Hepatocyte (in vitro differentiated cells): ENCODE measurements at regions not wholly inside any gene's neighbourhood (a gene's known extent, or its start where the extent isn't known, plus 50 kb on each side); places are given as distances from the start of the nearest gene placed in this dataset.

Experiments
- DNase-seq: peaks from one replicate; pipeline ENCODE4 v3.0.0-alpha.2; 2016; ENCODE audit warnings: low spot score
- H2AFZ ChIP-seq: fragments of 200-600 bp; sonication (generic); 2 replicates; pipeline ENCODE4 v1.6.0; 2016; ENCODE audit warnings: antibody characterized with exemption, mild to moderate bottlenecking
- H3K27ac ChIP-seq: fragments of 200-600 bp; sonication (generic); 2 replicates; pipeline ENCODE4 v1.5.1; 2016; ENCODE audit warnings: mild to moderate bottlenecking
- H3K27me3 ChIP-seq: fragments of 200-600 bp; sonication (generic); 2 replicates; pipeline ENCODE4 v1.6.1; 2016
- H3K36me3 ChIP-seq: fragments of 200-600 bp; sonication (generic); replicated peaks from 2 replicates; pipeline ENCODE4 v1.5.1; 2016; ENCODE audit warnings: low read depth; ENCODE audit not compliant: insufficient read depth
- H3K4me1 ChIP-seq: fragments of 200-600 bp; sonication (generic); 2 replicates; pipeline ENCODE4 v1.5.1; 2016; ENCODE audit warnings: mild to moderate bottlenecking, moderate library complexity; ENCODE audit not compliant: insufficient read depth
- H3K4me2 ChIP-seq: fragments of 200-600 bp; sonication (generic); 2 replicates; pipeline ENCODE4 v1.6.0; 2016
- H3K4me3 ChIP-seq: fragments of 200-600 bp; sonication (generic); 2 replicates; pipeline ENCODE4 v1.5.1; 2016; ENCODE audit warnings: mild to moderate bottlenecking
- H3K79me2 ChIP-seq: fragments of 200-600 bp; sonication (generic); 2 replicates; pipeline ENCODE4 v1.6.0; 2017; ENCODE audit warnings: mild to moderate bottlenecking
- H3K9me2 ChIP-seq: fragments of 200-600 bp; sonication (generic); replicated peaks from 2 replicates; pipeline ENCODE4 v1.6.0; 2017; ENCODE audit warnings: mild to moderate bottlenecking; ENCODE audit not compliant: insufficient read depth
- H3K9me3 ChIP-seq: fragments of 200-600 bp; sonication (generic); 2 replicates; pipeline ENCODE4 v1.5.1; 2016; ENCODE audit warnings: low read depth, mild to moderate bottlenecking
- H4K20me1 ChIP-seq: fragments of 200-600 bp; sonication (generic); 2 replicates; pipeline ENCODE4 v1.6.0; 2016; ENCODE audit warnings: mild to moderate bottlenecking; ENCODE audit not compliant: insufficient read depth, poor library complexity, severe bottlenecking
- EZH2 ChIP-seq: fragments of 200-600 bp; sonication (generic); IDR thresholded peaks from 2 replicates; pipeline ENCODE4 v1.6.1; 2016; ENCODE audit warnings: antibody characterized with exemption, mild to moderate bottlenecking, borderline replicate concordance
- EZH2phosphoT487 ChIP-seq: fragments of 200-600 bp; sonication (generic); IDR thresholded peaks from one replicate; pipeline ENCODE4 v1.6.1; 2018; ENCODE audit warnings: antibody characterized with exemption, mild to moderate bottlenecking, low read depth, moderate library complexity; ENCODE audit not compliant: unreplicated experiment, severe bottlenecking
- WGBS: methylation state at CpG from one replicate; pipeline ENCODE4 v1.1.6; 2016; ENCODE audit warnings: low lambda C conversion rate; ENCODE audit errors: missing lambda C conversion rate; 5-methylcytosine and 5-hydroxymethylcytosine counted together
- TF ChIP-seq, protein P1 (sequence below): fragments of 200-600 bp; sonication (generic); IDR thresholded peaks from 2 replicates; pipeline ENCODE4 v1.5.1; 2016; ENCODE audit warnings: antibody characterized with exemption, mild to moderate bottlenecking; ENCODE audit not compliant: poor library complexity

DNA sequence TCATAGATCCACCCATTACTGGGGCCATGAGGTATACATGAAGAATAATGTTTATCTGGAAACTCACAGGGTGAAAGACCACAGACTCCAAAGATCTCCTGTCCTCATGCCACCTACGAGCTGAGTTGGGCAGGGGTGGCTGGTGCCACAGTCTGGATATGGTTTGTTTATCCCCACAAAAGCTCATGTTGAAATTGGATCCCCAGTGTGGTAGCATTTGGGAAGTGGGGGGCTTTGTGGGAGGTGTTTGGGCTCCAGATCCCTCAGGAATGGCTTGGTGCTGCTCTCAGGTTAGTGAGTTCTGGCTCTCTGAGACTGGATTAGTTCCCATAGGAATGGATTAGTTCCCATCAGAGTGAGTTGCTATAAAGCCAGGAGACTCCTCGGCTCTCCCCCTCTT lies 192.3 kb upstream of the FSCB start:
- no peak overlapping the region for H3K27ac ChIP-seq
- no peaks in the 10 kb centered on the region for H3K9me3 ChIP-seq
- H3K27me3 ChIP-seq, result no peaks in the 10 kb centered on the region
- no peaks in the 10 kb centered on the region for H4K20me1 ChIP-seq
- H2AFZ ChIP-seq, result no peak overlapping the region
- H3K36me3 ChIP-seq, result no peaks in the 10 kb centered on the region
- H3K4me3 ChIP-seq, result no peak overlapping the region
- no peak overlapping the region for H3K4me2 ChIP-seq
- no peak for DNase-seq
- WGBS, result 37% methylated on average over 2 of the region's 2 CpGs
- H3K4me1 ChIP-seq, result peaks cover 3% of the 10 kb centered on the region
- TF ChIP-seq, protein P1, sequence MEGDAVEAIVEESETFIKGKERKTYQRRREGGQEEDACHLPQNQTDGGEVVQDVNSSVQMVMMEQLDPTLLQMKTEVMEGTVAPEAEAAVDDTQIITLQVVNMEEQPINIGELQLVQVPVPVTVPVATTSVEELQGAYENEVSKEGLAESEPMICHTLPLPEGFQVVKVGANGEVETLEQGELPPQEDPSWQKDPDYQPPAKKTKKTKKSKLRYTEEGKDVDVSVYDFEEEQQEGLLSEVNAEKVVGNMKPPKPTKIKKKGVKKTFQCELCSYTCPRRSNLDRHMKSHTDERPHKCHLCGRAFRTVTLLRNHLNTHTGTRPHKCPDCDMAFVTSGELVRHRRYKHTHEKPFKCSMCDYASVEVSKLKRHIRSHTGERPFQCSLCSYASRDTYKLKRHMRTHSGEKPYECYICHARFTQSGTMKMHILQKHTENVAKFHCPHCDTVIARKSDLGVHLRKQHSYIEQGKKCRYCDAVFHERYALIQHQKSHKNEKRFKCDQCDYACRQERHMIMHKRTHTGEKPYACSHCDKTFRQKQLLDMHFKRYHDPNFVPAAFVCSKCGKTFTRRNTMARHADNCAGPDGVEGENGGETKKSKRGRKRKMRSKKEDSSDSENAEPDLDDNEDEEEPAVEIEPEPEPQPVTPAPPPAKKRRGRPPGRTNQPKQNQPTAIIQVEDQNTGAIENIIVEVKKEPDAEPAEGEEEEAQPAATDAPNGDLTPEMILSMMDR, result no peak
- TF ChIP-seq EZH2phosphoT487 (no peak), EZH2 (no peak)
- no peaks in the 10 kb centered on the region for H3K79me2 ChIP-seq
- H3K9me2 ChIP-seq, result no peaks in the 10 kb centered on the region

DNA sequence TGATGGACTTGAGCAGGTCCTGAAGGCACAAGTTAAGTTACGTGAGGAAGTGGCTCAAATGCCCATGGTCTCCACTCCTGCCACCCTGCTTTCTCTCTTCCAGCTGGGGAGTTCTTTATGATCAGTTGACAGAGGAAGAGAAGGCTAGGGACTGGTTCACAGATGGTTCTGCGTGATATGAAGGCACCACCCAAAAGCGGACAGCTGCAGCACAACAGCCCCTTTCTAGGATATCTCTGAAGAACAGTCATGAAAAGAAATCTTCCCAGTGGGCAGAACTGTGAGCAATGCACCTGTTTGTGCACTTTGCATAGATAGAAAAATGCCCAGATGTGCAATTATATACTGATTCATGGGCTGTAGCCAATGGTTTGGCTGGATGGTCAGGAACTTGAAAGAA lies 162.4 kb upstream of the FSCB start:
- WGBS, result 93% methylated on average over 3 of the region's 3 CpGs
- no peaks in the 10 kb centered on the region for H3K9me2 ChIP-seq
- H3K4me2 ChIP-seq, result no peak overlapping the region
- no peaks in the 10 kb centered on the region for H3K36me3 ChIP-seq
- TF ChIP-seq, protein P1, result no peak
- TF ChIP-seq EZH2phosphoT487 (no peak), EZH2 (no peak)
- H2AFZ ChIP-seq, result no peak overlapping the region
- peaks cover 3% of the 10 kb centered on the region for H3K9me3 ChIP-seq
- H3K27me3 ChIP-seq, result no peaks in the 10 kb centered on the region
- H3K79me2 ChIP-seq, result no peaks in the 10 kb centered on the region
- no peak overlapping the region for H3K27ac ChIP-seq
- no peaks in the 10 kb centered on the region for H3K4me1 ChIP-seq
- no peaks in the 10 kb centered on the region for H4K20me1 ChIP-seq
- no peak overlapping the region for H3K4me3 ChIP-seq
- no peak for DNase-seq

DNA sequence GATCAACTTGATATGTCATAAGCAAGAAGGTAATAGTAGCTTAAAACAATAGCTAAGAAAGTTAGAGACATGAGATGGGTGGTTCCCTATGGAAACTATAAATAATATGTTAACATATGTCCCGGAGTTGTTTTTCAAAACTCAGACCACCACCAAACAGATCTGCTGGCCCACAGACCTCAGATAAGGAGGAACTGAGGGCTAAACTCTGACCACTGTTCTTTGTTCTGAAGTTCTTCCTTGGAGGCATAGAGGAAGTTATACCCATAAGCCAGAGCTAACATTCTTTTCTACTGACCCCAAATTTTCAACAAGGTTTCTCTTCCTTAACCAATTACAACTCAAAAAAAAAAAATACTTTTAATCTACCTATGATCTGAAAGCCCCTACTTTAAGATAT lies 156.1 kb upstream of the FSCB start:
- WGBS, result 83% methylated on average over 1 of the region's 1 CpG
- H3K27me3 ChIP-seq, result no peaks in the 10 kb centered on the region
- no peaks in the 10 kb centered on the region for H4K20me1 ChIP-seq
- no peak overlapping the region for H2AFZ ChIP-seq
- H3K36me3 ChIP-seq, result no peaks in the 10 kb centered on the region
- TF ChIP-seq, protein P1, result no peak
- no peak for TF ChIP-seq EZH2
- no peaks in the 10 kb centered on the region for H3K9me3 ChIP-seq
- H3K4me1 ChIP-seq, result no peaks in the 10 kb centered on the region
- no peak overlapping the region for H3K4me3 ChIP-seq
- no peak overlapping the region for H3K27ac ChIP-seq
- H3K9me2 ChIP-seq, result no peaks in the 10 kb centered on the region
- no peak overlapping the region for H3K4me2 ChIP-seq
- H3K79me2 ChIP-seq, result no peaks in the 10 kb centered on the region
- DNase-seq, result no peak

DNA sequence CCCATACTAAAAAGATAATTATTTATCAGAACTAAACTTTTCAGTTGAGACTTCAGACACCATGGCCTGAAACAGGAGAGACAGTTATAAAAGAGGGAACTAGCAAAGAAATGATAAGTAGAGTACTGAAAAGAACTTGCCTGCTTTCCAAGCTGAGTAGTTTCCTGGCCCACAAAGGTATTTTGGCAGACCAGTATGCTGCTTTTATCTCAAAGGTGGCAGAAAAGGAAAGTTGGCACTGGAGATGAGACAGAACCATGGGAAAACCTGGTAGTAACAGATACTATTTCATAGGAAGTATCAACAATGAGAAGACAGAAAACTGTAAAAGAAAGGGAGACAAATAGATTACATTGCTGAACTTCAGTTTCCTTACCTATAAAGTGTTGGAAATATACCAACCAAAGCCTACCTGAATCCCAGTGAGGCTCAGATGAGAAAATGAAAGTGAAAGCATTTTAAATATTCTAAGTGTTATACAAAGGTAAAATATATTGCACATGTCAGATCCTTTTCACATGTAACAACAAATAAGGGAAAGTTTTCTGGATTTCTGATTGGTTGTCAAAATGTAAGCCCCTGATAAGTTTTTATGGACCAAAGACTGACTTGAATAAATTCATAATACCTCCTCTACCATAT lies 155.3 kb upstream of the FSCB start:
- H3K9me3 ChIP-seq, result no peaks in the 10 kb centered on the region
- H3K4me1 ChIP-seq, result no peaks in the 10 kb centered on the region
- H3K79me2 ChIP-seq, result no peaks in the 10 kb centered on the region
- H2AFZ ChIP-seq, result no peak overlapping the region
- H3K4me2 ChIP-seq, result no peak overlapping the region
- TF ChIP-seq EZH2phosphoT487 (no peak), EZH2 (no peak)
- TF ChIP-seq, protein P1, result no peak
- H3K4me3 ChIP-seq, result no peak overlapping the region
- no peaks in the 10 kb centered on the region for H3K9me2 ChIP-seq
- DNase-seq, result no peak
- no peaks in the 10 kb centered on the region for H3K36me3 ChIP-seq
- no peak overlapping the region for H3K27ac ChIP-seq
- H4K20me1 ChIP-seq, result no peaks in the 10 kb centered on the region
- H3K27me3 ChIP-seq, result no peaks in the 10 kb centered on the region
